H1 (cell line): ENCODE measurements at regions not wholly inside any gene's neighbourhood (a gene's known extent, or its start where the extent isn't known, plus 50 kb on each side); places are given as distances from the start of the nearest gene placed in this dataset.

ENCODE experiments used
- CREB1 ChIP-seq: IDR thresholded peaks from 2 replicates; pipeline ENCODE4 v1.6.1; 2012; ENCODE audit warnings: inconsistent platforms
- CTCF ChIP-seq, 3 experiments: IDR thresholded peaks; 1 replicate in 2 of 3; 2 replicates in 1 of 3; pipeline versions ENCODE4 v1.5.1 to v1.6.1; 2011; ENCODE audit warnings: low read length in 3 of 3, mild to moderate bottlenecking in 3 of 3, inconsistent platforms in 2 of 3, low read depth in 1 of 3, moderate library complexity in 1 of 3; ENCODE audit not compliant: insufficient read depth in 1 of 3; ENCODE audit errors: control extremely low read depth in 1 of 3
- EZH2 ChIP-seq: fragments of 200-600 bp; sonication (generic); IDR thresholded peaks from 2 replicates; pipeline ENCODE4 v1.7.1; 2012; ENCODE audit warnings: low read depth, mild to moderate bottlenecking, moderate library complexity, low read length, inconsistent platforms; ENCODE audit not compliant: severe bottlenecking
- JUND ChIP-seq: IDR thresholded peaks from 2 replicates; pipeline ENCODE4 v1.6.1; 2011; ENCODE audit warnings: mild to moderate bottlenecking, improper control_type of control experiment, low read length
- KDM5A ChIP-seq: fragments of 200-600 bp; IDR thresholded peaks from 2 replicates; pipeline ENCODE4 v1.7.1; 2012; ENCODE audit warnings: mild to moderate bottlenecking, low read length, inconsistent platforms, mixed read lengths

DNA sequence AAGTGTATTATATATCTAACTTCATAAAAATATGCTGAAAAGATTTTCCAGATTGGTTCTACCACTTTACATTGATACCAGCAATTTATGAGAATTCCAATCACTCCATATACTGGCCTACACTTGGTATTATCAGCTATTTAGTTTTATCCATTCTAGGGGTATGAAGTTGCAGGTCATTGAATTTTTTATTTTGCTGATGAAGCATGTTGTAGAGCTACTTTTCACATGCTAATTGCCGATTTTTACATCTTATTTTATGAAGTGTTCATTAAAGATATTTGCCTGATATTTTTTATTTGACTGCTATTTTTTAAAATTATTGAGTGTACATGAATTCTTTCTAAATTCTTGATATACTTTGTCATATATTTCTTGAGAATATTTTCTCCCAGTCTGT, 542.1 kb downstream of the ADCYAP1 start:
- TF ChIP-seq CTCF (IDR thresholded peaks at IDR 0.05; ENCODE audit: control extremely low read depth in 1 of 3, insufficient read depth in 1 of 3, low read depth in 1 of 3, low read length in 3 of 3) (no peak), EZH2 (no peak), KDM5A (no peak), CREB1 (no peak), JUND (no peak)
